Osteoblast (primary cell): ENCODE measurements at regions not wholly inside any gene's neighbourhood (a gene's known extent, or its start where the extent isn't known, plus 50 kb on each side); places are given as distances from the start of the nearest gene placed in this dataset.

ENCODE experiments used
- DNase-seq: peaks from one replicate; pipeline ENCODE4 v3.0.0; 2011; ENCODE audit warnings: low spot score, mixed read lengths; ENCODE audit not compliant: insufficient read length; ENCODE audit errors: missing footprints
- H2AFZ ChIP-seq: 2 replicates; pipeline ENCODE4 v1.6.0; 2011; ENCODE audit warnings: mild to moderate bottlenecking, low read length
- H3K27ac ChIP-seq: 2 replicates; pipeline ENCODE4 v1.5.1; 2011; ENCODE audit warnings: mild to moderate bottlenecking, low read depth, low read length, moderate library complexity
- H3K27me3 ChIP-seq: 2 replicates; pipeline ENCODE4 v1.6.0; 2012; ENCODE audit warnings: mild to moderate bottlenecking, control low read depth, inconsistent platforms, low read length, moderate library complexity; ENCODE audit not compliant: insufficient read depth
- H3K36me3 ChIP-seq: 2 replicates; pipeline ENCODE4 v1.5.1; 2011; ENCODE audit warnings: mild to moderate bottlenecking, low read length, control low read depth, moderate library complexity; ENCODE audit not compliant: insufficient read depth
- H3K4me1 ChIP-seq: 2 replicates; pipeline ENCODE4 v1.5.1; 2011; ENCODE audit warnings: mild to moderate bottlenecking, low read length, control low read depth, moderate library complexity; ENCODE audit not compliant: insufficient read depth
- H3K4me2 ChIP-seq: 2 replicates; pipeline ENCODE4 v1.6.0; 2011; ENCODE audit warnings: mild to moderate bottlenecking, low read length; ENCODE audit not compliant: insufficient read depth
- H3K4me3 ChIP-seq: fragments of 200-600 bp; sonication (generic); 3 replicates; pipeline ENCODE4 v1.5.1; 2012; ENCODE audit warnings: mild to moderate bottlenecking, low read length, inconsistent platforms; ENCODE audit not compliant: insufficient read depth
- H3K79me2 ChIP-seq: 2 replicates; pipeline ENCODE4 v1.6.0; 2012; ENCODE audit warnings: mild to moderate bottlenecking, low read length, control low read depth, inconsistent platforms; ENCODE audit not compliant: insufficient read depth
- H3K9me3 ChIP-seq: 2 replicates; pipeline ENCODE4 v1.5.1; 2011; ENCODE audit warnings: low read depth, low read length, control low read depth
- H4K20me1 ChIP-seq: 2 replicates; pipeline ENCODE4 v1.6.0; 2012; ENCODE audit warnings: mild to moderate bottlenecking, low read length, control low read depth; ENCODE audit not compliant: insufficient read depth
- CTCF ChIP-seq: IDR thresholded peaks from 2 replicates; pipeline ENCODE4 v1.5.1; 2011; ENCODE audit warnings: mild to moderate bottlenecking, low read depth, low read length, moderate library complexity; ENCODE audit errors: extremely low read depth

- peaks cover 34% of the 10 kb centered on the region for H3K4me1 ChIP-seq
- no peaks in the 10 kb centered on the region for H3K27me3 ChIP-seq
- H3K79me2 ChIP-seq, result no peaks in the 10 kb centered on the region
- DNase-seq, result no peak
- H3K4me2 ChIP-seq, result no peak overlapping the region
- no peaks in the 10 kb centered on the region for H3K36me3 ChIP-seq
- TF ChIP-seq CTCF, result no peak
- H4K20me1 ChIP-seq, result no peaks in the 10 kb centered on the region
- no peak overlapping the region for H2AFZ ChIP-seq
- no peak overlapping the region for H3K4me3 ChIP-seq
- no peaks in the 10 kb centered on the region for H3K9me3 ChIP-seq
- no peak overlapping the region for H3K27ac ChIP-seq
Observed at GRCh38 chr10:29374162-29374561, 85.3 kb downstream of the LYZL1 start.

GRCh38 chr10:29375888-29376287, 87.0 kb downstream of the LYZL1 start:
- Histone ChIP-seq H3K4me1 (peaks cover 17% of the 10 kb centered on the region), H3K4me2 (no peak overlapping the region), H2AFZ (no peak overlapping the region), H3K4me3 (no peak overlapping the region), H3K9me3 (no peaks in the 10 kb centered on the region), H3K27ac (no peak overlapping the region), H3K36me3 (no peaks in the 10 kb centered on the region), H3K27me3 (no peaks in the 10 kb centered on the region), H4K20me1 (no peaks in the 10 kb centered on the region), H3K79me2 (no peaks in the 10 kb centered on the region)
- no peak for TF ChIP-seq CTCF
- DNase-seq, result no peak

DNA sequence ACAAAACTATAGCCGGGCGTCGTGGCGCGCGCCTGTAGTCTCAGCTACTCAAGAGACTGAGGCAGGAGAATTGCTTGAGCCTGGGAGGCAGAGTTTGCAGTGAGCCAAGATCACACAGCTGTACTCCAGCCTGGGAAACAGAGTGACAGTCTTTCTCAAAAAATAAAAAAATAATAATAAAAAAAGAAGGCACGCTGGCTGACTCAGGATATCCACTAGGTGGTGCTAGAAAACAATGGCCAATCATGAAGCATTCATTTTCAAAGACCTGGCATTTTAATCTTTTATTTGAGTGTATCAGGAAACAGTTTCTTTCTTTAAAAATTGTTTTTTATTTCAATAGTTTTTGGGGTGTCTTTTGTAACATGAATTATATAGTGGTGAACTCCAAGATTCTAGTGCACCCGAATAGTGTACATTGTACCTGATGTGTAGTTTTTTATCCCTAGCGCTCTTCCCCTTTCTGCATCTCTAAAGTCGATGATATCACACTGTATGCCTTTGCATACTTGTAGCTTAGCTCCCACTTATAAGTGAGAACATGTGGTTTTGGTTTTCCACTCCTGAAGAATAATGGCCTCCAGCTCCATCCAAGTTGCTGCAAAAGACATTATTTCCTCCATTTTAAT, 88.6 kb downstream of the LYZL1 start:
- Histone ChIP-seq H3K27me3 (no peaks in the 10 kb centered on the region), H2AFZ (no peak overlapping the region), H4K20me1 (no peaks in the 10 kb centered on the region), H3K4me3 (no peak overlapping the region), H3K27ac (no peak overlapping the region), H3K4me1 (peaks cover 4% of the 10 kb centered on the region), H3K36me3 (no peaks in the 10 kb centered on the region), H3K4me2 (no peak overlapping the region), H3K79me2 (no peaks in the 10 kb centered on the region), H3K9me3 (no peaks in the 10 kb centered on the region)
- no peak for DNase-seq
- TF ChIP-seq CTCF, result peak; percentile 78

GRCh38 chr10:29378106-29378505, 89.2 kb downstream of the LYZL1 start:
- H3K9me3 ChIP-seq, result no peaks in the 10 kb centered on the region
- no peaks in the 10 kb centered on the region for H3K27me3 ChIP-seq
- no peak overlapping the region for H2AFZ ChIP-seq
- no peak overlapping the region for H3K4me3 ChIP-seq
- no peaks in the 10 kb centered on the region for H4K20me1 ChIP-seq
- peaks cover 4% of the 10 kb centered on the region for H3K4me1 ChIP-seq
- H3K36me3 ChIP-seq, result no peaks in the 10 kb centered on the region
- H3K79me2 ChIP-seq, result no peaks in the 10 kb centered on the region
- DNase-seq, result no peak
- H3K4me2 ChIP-seq, result no peak overlapping the region
- no peak for TF ChIP-seq CTCF
- no peak overlapping the region for H3K27ac ChIP-seq
